ENCODE measurements at regions not wholly inside any gene's neighbourhood (a gene's known extent, or its start where the extent isn't known, plus 50 kb on each side); places are given as distances from the start of the nearest gene placed in this dataset.
A peak's percentile ranks its signal among the peaks of the same experiment; 100 is the strongest.

DNA sequence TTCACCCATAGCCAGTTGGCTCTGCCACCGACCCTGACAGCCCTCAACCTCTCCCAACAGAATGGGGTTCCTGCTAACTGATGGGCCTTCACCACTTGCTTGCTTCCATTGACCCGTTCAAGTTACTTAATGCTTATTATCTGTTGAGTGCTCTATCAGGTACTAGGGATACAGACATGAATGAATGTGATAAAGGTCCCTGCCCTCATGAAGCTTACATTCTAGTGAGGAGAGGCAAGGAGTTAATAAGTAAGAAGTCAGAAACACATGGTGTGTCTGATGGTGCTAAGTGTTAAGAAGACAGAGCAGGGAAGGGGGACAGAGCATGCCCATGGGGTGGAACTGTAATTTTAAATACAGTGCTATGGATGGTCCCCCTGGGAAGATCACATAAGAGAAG is 107.5 kb upstream of the JUN start:
- DNase-seq (ENCODE audit: low spot score) = no peak

DNA sequence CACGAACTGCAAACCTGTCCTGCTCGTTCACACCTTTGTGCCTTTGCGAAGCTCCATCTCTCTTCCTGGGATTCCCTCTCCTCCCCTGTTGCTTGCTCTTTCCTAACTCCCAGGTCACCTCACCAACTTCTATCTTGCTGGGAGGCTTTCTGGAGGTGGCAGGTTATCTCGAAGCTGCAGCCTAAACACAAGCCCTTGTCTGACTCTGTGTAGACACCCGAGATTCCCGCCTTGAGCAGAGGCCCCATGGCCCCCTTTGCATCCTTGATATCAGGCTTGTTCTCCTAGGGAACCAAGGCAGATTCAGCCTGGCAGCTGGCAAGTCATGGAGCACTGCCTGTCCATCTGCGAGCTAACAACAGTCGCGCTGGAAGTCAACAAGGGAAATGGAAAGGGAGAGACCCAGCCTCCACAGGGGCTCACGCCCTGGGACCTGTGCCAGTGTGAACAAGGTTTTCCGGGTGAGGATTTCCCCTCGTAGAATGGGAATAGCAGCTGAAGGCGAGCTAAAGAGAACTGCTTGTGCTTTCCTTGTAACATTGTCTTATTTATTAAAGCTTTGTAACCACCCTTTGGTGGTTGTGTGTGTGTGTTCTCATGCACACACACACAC is 109.5 kb upstream of the JUN start:
- no peak for DNase-seq (ENCODE audit: low spot score)

DNA sequence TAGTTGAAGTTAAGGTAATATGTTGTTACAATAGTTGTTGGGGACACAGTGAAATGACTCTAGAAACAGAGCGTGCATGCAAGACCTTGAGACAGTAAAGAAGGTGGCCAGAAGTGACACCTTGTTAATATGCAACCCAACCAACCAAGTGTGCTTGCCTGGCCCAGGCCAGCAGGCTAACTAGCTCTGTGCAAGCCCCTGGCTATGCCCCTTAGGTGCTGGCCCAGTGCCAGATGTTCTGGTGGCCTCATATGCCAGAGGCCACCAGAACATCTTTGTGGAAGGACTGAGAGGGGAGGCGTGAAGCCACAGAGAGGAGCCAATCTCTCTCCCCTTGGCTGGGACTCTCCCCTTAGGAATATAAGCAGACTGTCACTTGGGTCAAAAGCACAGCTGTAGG is 111.2 kb upstream of the JUN start:
- no peak for DNase-seq (ENCODE audit: low spot score)

DNA sequence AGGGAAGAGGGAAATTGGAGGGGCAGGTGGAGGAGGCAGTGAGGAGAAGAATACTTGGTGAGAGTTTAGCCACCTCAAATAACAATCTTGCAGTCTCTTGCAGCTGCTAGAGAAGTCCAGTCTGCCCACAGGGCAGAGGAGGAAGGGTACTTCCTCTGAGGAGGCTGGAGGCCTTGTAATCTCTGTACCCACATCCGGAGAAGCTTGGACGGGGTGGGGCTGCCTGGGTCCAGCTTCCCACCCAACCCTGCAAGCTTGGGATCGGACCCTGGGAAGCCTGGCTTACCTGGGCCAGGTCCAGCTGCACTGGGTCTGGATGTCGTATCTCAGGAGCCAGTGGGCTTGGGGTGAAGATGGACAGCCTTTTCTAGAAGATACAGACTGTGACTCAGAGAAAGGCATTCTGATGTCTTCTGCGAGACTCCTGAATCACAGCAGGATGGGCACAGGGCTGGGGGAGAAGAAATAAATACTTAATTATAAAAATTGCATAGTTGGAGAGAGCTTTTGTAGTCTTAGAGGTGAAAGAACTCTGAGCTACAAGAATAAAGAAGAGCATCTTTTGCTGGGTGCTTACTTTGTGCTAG is 111.8 kb upstream of the JUN start:
- DNase-seq (ENCODE audit: low spot score) = no peak

DNA sequence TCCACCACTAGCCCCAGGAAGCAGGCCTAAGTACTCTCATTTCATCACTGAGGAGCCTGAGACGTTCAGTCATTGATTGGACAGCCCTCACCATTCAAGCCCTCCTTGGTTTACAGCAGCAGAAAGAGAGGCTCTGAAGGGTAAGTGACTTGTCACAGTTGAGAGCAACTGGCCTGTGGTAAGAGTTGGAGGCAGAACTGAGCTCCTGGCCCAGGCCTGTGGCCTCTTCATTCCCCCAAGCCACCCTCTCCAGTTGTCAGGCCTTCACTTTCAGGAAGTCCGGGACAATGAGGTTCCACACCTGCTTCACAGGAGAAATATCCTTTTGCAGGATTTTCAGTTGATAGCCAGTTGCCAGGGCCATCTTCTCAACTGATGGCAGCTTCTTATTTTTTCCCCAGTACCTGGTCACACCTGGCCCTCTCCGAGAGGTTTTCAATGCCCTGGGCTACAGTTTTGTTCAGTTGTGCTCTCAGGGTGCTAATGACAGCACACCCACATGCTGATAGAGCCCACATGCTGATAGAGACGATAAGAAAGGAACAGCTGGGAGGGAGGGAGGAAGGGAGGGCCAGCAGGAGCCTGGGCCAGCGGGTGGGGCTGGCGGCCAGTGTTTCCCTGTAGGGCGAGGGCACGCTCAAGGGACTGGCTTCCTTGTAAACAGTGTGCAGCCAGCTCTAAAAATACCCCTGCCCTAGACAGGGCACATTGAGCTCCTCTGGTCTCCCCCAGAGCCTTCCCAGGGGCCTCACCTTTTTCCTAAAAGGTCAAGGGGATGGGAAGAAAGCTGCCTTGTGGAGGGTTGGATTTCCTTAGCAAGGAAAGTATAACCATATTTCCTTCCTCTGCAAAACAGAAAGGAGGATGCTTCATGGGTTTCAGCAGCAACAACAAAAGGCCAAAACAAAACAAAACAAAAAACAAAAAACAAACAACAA is 112.7 kb upstream of the JUN start:
- peak; percentile 58 for DNase-seq (ENCODE audit: low spot score)

DNA sequence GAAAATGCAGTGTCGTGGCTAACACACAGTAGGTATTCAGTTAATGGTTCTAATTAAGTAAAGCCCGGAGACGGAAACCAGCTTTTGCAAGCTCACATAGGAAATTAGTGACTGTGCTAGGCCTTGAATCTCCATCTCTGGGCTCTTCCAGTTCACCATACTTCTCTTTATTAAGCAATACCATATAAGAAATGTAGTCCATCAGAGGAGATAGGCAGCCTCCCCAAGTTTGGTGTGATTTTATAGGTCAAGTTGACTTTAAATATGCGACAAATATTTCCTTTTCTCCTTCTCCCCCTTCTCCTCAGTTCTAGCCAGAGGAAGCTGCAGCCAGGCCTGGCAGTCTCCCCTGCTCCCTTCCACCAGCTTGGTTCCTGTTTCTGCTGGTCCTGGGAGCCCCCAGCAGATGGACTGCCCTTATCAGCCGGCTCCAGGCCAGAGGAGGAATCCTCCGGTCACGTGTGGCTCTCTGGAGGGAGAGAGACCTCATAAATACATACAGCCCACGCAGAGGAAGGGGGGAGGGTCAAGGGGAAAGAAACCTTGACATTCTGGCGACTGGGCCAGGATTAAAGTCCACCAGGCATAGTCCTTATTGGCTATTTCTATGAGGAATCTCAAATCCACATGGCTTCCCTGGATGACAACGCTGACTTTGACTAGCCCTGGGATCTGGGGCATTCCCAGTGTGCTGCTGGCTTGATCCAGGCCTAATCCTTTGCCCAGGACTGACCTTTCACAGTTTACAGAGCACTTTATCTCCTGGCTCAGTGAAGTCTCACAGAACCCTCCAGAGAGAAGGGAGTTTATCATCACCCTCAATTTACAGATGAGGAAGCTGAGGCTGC is 115.1 kb upstream of the JUN start:
- DNase-seq (ENCODE audit: low spot score) = no peak

DNA sequence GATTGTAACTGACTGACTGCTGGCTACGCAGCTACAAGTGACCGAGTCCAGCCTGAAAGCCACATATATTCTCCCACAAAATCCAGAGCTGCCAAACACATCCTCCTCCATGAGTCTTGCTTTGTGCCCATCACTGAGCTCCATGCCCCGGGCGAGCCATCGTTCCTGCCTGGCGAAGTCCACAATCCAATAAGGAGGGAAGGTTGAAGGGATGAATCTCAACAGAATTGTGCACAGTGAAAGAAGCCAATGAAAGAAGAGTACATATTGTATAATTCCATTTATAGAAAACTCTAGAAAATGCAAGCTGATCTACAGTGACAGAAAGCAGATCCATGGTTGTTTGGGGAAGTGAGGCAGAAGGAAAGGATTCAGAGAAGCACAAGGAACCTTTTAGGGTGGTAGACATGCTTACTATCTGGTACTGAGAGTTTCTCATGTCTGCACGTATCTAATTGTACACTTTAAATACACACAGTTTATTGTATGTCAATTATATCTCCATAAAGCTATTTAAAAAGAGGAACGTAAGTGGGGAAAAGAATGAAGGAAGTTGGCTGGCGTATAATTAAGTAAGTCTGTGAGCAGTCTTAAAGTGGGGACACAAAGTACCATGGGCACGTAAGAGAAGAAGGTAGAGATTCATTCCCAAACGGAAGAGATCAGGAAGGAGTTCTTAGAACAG is 115.9 kb upstream of the JUN start:
- DNase-seq (ENCODE audit: low spot score) = no peak

DNA sequence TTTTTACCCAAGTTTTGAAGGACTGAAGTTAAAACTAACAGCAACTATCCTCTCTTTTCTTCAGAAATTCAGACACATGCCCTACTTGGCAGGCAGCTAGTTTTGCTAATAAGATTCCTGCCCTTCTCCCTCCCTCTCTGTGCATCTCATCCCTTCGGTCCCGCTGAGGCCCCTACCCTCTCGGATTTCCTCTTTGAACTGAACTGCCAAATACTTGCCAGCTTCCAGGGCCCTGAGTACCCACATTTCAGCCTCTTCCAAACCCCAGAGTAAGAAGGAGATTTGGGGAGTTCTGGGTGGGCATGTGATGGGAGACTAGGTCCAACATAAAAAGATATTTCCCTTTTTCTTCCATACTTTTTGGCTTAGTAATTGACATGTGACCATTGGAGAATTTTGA is 116.5 kb upstream of the JUN start:
- no peak for DNase-seq (ENCODE audit: low spot score)

DNA sequence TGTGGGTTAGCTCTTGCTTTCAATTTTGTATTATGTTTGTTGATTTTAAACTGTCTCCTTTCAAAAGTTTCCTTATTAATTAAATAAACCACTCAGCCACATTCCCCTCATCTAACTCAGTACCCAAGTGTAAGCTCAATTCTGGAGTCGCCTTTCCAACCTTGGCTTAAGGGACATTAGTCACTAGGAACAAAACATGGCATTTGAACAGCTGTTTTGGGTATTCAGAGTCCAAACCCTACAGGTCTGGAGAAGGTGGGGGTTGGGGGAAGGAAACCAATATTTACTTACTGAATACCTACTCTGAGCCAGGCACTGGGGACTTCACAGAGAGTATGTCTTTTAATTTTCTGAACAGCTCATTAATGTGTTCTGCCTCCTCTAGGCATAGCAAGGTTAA is 117.2 kb upstream of the JUN start:
- DNase-seq (ENCODE audit: low spot score) = no peak

DNA sequence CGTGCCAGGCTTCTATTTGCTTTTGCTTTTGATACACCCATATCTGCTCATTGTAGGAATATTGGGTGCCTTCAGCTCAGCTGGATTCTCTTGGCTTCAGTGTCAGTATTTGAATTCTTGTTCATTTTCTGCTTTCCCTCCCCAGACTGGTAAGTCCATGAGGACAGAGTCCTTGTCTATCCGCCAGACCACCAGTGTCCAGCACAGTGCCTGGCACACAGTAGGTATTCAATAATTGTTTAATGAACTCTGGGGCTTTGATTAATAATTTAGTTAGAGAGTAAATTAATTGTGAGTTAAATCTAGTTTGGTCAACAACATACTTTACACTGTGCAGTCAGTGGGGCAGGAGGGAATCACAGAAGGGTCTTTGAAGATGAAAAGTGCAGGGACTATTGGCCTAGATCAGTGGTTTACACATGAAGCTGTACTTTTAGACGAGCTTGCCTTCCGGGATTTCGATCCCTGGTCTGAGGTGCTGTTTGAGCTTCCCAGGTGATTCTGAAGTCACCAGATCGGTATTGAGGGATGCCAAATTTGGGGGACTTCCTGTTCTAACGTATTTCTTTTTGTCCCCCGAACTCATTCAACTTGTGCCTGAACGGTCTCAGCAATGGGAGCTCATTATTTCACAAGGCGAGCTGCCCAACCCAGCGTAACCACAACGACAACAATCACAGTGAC is 119.1 kb upstream of the JUN start:
- no peak for DNase-seq (ENCODE audit: low spot score)

DNA sequence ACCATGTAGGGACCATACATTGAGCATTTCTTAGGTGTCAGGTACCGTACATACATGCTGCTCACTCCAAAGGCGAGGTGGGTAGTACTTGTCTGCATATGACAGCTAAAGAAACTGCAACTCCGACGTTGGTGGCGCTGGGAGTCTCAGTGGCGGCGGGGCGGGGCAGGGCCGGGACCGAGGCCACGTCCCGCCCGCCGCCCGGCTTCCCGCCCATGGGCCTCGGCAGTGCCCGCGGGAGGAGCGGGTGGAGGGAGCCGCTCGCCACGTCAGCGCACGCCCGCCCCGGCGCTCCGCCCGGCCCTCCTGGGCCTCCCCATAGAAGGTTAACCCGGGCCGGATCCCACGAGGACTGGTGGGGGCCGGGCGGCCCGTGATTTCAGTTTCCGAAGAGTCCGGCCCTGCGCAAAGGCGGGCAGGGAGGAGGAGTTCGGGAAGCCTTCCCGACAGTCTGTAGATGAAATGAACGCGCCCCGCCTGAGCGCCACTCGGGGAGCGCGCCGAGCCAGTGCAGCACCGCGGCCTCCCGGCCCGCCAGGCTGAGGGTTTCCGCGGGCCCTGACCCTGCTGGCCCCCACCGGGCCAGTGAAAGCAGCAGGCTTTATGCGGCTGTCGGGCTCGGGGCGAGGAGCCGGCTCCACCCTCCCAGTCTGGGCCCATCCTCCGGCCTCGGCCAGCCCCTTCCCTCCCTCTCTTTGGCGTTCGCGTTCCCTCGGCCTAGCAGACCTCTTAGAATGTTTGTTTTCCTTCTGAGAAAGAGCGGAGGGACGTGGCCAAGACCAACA is 119.9 kb upstream of the JUN start:
- peak; percentile 81 for DNase-seq (ENCODE audit: low spot score)

DNA sequence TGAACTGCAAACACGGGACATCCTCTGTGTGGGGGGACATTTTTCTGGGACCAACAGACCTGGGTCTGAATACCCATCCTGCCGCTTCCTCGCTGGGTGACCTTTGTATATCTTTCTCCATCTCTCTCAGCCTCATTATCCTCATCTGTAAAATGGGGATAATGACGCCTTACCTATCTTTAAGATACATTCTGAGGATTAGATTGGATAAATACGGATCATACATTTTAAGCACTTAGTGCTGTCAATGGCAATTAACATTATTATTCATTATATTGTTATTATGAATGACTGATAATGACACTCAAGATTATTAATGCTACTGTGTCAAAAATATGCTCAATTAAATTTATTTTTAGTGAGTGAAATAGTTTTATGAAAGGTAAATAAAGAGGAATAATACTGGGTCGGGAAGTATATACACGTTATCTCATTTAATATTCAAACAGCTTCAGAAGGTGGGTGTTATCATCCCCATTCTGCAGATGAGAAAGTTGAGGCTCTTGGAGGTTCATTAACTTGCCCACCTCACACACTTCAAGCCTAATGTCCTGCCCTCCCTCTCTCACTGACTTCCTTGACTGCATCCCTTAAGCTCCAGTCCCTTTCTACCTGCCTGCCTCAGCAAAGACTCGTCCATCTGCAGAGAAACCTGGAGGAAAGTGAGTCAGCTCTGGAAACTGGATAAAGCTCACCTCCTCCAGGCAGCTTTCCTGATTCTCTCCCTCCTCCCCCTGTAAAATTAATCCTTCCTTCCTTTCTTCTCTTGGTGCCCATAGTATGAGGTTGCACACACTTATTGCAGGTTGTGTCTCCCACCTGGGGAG is 120.7 kb upstream of the JUN start:
- DNase-seq (ENCODE audit: low spot score) = no peak

DNA sequence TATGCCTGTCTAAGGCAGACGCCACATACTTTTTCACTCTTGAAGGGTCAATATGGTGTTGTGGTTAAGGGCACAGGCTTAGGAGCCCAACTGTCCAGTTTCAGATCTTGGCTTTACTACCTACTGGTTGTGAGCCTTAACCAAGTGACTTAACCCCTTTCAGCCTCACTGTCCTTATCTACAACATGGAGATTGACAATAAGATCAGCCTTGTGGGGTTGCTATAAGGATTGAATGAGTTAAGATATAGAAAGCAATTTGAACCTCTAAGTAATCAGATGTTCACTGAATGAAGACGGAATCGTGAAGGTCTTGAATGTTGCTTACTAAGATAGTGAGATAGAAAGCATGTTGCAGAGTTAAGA is 121.3 kb upstream of the JUN start:
- DNase-seq (ENCODE audit: low spot score) = no peak

DNA sequence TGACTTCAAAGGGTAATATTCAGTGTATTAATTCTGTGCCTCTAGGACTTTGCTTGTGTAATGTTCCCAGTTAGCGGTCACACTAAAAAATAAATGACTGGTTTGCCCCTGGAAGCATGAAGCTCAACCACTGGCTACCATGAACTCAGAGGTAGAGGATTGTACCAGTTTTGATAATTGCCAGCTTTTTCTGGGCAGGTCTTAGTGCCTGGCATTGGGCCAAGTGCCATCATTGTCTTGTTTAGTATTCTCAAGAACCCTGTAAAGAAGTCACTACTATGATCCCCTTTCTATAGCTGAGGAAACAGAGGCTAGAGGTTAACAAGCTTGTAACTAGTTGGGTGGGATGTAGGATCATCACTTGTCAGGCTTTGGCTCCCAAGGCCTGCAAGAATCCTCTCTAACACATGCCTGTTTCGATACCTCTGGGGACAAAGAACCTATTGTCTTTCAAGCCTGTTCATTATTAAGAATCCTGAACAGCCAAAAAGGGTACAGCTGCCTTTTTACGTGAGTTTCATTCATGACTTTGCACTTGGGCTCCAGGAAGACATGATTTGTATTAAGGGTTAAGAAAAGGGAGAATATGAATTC is 121.9 kb upstream of the JUN start:
- no peak for DNase-seq (ENCODE audit: low spot score)

DNA sequence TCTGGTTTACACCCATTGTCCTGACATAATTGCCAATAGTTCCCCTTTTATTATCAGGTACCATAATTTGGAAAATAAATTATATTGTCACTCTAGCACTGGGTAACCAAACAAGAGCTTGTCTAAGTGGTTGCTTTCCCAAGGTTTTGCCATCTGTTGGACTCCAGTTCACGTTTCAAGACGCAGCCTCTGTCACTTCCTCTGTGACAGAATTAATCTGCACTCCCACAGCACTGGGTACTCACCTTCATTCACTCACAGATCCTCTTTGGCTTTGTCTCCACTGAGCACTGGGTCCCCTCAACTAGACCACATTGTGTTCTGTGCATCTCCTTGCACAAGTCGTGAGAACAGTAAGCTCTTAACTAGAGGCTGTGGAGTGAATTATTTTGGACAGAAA is 123.6 kb upstream of the JUN start:
- no peak for DNase-seq (ENCODE audit: low spot score)

DNA sequence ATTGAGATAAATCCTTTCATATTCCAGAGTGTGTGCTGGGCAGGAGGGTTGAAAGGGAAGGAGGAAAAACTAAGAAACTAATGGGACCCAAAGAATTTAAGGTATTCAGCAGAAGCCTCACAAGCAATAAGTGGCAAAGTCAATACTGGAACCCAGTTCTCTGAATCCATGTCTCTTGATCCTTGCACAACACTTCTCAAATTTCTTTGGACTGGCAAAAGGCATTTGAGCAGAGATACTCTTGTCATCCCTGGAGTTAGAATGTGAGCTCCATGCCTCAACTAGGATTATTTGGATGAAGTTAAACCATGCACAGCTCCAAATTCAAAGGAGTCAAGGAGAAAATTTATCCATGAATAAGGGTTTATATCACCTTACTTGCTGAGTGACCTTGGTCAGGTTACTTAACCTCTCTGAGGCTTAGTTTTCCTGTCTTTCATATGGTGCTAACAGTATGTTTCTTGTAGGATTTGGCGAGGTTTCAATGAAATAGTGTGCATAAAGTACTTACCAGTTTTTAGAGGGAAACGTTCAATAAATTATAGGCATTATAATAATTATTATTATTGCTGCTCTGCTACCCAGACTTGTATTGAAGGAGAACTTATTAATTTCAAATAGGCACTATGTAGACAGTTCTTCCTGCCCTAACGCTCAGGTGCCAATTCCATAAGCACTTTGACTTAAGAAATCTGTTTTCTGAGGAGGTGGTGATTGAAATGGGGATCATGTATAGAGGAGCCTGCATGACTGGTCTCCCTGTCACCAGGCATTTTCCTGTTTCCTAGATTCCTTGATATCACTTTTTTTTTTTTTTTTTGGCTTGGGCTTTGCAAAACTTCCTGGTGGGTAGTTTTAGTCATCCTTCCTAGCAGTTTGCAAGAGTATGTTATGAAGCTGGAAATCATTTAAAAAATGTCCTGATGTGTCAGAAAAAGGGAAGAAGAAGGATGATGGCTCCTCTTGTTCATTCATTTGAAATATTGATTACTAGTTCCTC is 125.0 kb upstream of the JUN start:
- no peak for DNase-seq (ENCODE audit: low spot score)

DNA sequence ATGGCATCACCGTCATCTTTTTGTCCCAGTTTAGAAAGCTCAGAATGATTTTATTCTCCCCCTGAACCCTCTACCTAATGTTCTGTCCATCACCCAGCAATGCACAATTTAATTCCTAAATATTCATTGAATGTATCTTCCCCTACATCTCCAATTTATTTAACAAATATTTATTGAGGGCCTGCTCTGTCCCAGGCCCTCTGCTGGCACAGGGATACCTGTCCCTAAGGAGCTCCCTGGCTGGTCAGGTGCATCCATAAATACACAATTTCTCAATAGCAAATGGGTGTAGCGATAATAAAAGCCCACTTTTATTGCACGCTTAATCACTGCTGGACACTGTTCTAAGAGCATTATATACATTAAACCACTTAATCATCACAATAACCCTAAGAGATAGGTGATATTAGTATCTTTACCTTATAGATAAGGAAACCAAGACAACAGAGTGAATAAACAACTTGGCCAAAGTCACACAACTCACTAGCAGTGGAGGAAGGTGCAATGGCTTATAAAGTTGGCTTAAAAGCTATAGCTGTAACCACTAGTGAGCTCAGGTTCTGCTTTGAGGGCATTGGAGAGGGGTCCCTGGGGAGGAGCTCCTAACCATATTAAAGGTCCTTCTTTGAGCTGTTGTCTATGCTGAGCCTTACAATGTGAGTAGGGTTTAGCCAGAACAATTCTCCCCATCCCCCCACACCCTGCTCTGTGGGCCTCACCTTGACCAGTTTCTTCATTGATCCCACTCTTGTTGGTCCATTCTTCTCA is 126.3 kb upstream of the JUN start:
- peak; percentile 33 for DNase-seq (ENCODE audit: low spot score)

Measured in LoVo (cell line).